H9 (cell line): ENCODE measurements at regions not wholly inside any gene's neighbourhood (a gene's known extent, or its start where the extent isn't known, plus 50 kb on each side); places are given as distances from the start of the nearest gene placed in this dataset.

Experiments used
- DNase-seq: peaks from one replicate; pipeline ENCODE4 v3.0.0-alpha.2; 2017
- H2AFZ ChIP-seq: one replicate; pipeline ENCODE4 v1.6.1; 2013; ENCODE audit warnings: mild to moderate bottlenecking, low read length, control low read depth, moderate library complexity
- H2AK5ac ChIP-seq: 2 replicates; pipeline ENCODE4 v1.6.1; 2013; ENCODE audit warnings: low read length, control low read depth, mixed read lengths; ENCODE audit not compliant: insufficient read length
- H2BK120ac ChIP-seq: one replicate; pipeline ENCODE4 v1.6.1; 2013; ENCODE audit warnings: low read depth, mild to moderate bottlenecking, low read length, control low read depth, inconsistent platforms; ENCODE audit not compliant: poor library complexity, severe bottlenecking
- H2BK12ac ChIP-seq: 2 replicates; pipeline ENCODE4 v1.6.1; 2013; ENCODE audit warnings: low read length, control low read depth, mixed read lengths, low read depth; ENCODE audit not compliant: insufficient read length
- H2BK15ac ChIP-seq: 2 replicates; pipeline ENCODE4 v1.6.1; 2013; ENCODE audit warnings: low read depth, low read length, control low read depth
- H2BK20ac ChIP-seq: one replicate; pipeline ENCODE4 v1.6.1; 2013; ENCODE audit warnings: low read depth, mild to moderate bottlenecking, low read length, control low read depth, inconsistent platforms; ENCODE audit not compliant: poor library complexity, severe bottlenecking
- H2BK5ac ChIP-seq: 2 replicates; pipeline ENCODE4 v1.6.1; 2013; ENCODE audit warnings: low read length, control low read depth, mixed read lengths; ENCODE audit not compliant: insufficient read length
- H3K14ac ChIP-seq: 2 replicates; pipeline ENCODE4 v1.6.1; 2013; ENCODE audit warnings: low read length, control low read depth; ENCODE audit not compliant: insufficient read depth
- H3K18ac ChIP-seq: 2 replicates; pipeline ENCODE4 v1.6.1; 2013; ENCODE audit warnings: low read depth, mild to moderate bottlenecking, mixed read lengths, low read length, control low read depth; ENCODE audit not compliant: insufficient read length
- H3K23ac ChIP-seq: 2 replicates; pipeline ENCODE4 v1.6.1; 2013; ENCODE audit warnings: low read length, control low read depth, mixed read lengths, low read depth; ENCODE audit not compliant: insufficient read length
- H3K23me2 ChIP-seq: 2 replicates; pipeline ENCODE4 v1.6.1; 2013; ENCODE audit warnings: low read depth, mild to moderate bottlenecking, mixed read lengths, low read length, control low read depth; ENCODE audit not compliant: insufficient read length, poor library complexity, severe bottlenecking
- H3K27ac ChIP-seq: 2 replicates; pipeline ENCODE4 v1.5.1; 2013; ENCODE audit warnings: low read length, control low read depth, mixed read lengths, low read depth; ENCODE audit not compliant: insufficient read length
- H3K27me3 ChIP-seq: 2 replicates; pipeline ENCODE4 v1.6.1; 2013; ENCODE audit warnings: low read length, control low read depth, inconsistent platforms; ENCODE audit not compliant: insufficient read depth
- H3K4ac ChIP-seq: 2 replicates; pipeline ENCODE4 v1.6.1; 2013; ENCODE audit warnings: low read depth, mild to moderate bottlenecking, control low read depth, inconsistent platforms, low read length, moderate library complexity
- H3K4me1 ChIP-seq: 2 replicates; pipeline ENCODE4 v1.6.1; 2013; ENCODE audit warnings: low read length, control low read depth, inconsistent platforms; ENCODE audit not compliant: insufficient read depth
- H3K4me2 ChIP-seq: 2 replicates; pipeline ENCODE4 v1.6.1; 2013; ENCODE audit warnings: low read length, control low read depth, mixed read lengths; ENCODE audit not compliant: insufficient read length, insufficient read depth
- H3K56ac ChIP-seq: 2 replicates; pipeline ENCODE4 v1.6.1; 2013; ENCODE audit warnings: low read depth, mild to moderate bottlenecking, mixed read lengths, low read length, control low read depth; ENCODE audit not compliant: insufficient read length
- H3K79me1 ChIP-seq: 2 replicates; pipeline ENCODE4 v1.6.1; 2013; ENCODE audit warnings: low read depth, mild to moderate bottlenecking, moderate library complexity, low read length, control low read depth, inconsistent platforms; ENCODE audit not compliant: insufficient read depth, poor library complexity, severe bottlenecking
- H3K79me2 ChIP-seq: 2 replicates; pipeline ENCODE4 v1.6.1; 2013; ENCODE audit warnings: low read length, control low read depth, inconsistent platforms; ENCODE audit not compliant: insufficient read depth
- H3K9ac ChIP-seq: 2 replicates; pipeline ENCODE4 v1.6.1; 2013; ENCODE audit warnings: low read length, control low read depth, mixed read lengths; ENCODE audit not compliant: insufficient read length; ENCODE audit errors: extremely low read depth
- H3K9me3 ChIP-seq: one replicate; pipeline ENCODE4 v1.6.1; 2013; ENCODE audit warnings: low read depth, low read length, inconsistent platforms; ENCODE audit not compliant: control insufficient read depth
- H3T11ph ChIP-seq: one replicate; pipeline ENCODE4 v1.6.1; 2013; ENCODE audit warnings: mild to moderate bottlenecking, low read length, control low read depth, inconsistent platforms
- H4K20me1 ChIP-seq: one replicate; pipeline ENCODE4 v1.6.1; 2013; ENCODE audit not compliant: control insufficient read depth, insufficient read length, insufficient read depth
- H4K5ac ChIP-seq: 2 replicates; pipeline ENCODE4 v1.6.1; 2013; ENCODE audit warnings: low read depth, mild to moderate bottlenecking, mixed read lengths, low read length, control low read depth; ENCODE audit not compliant: insufficient read length
- H4K8ac ChIP-seq: replicated peaks from 2 replicates; pipeline ENCODE4 v1.6.1; 2013; ENCODE audit warnings: low read length, control low read depth, mixed read lengths, low read depth; ENCODE audit not compliant: insufficient read length
- H4K91ac ChIP-seq: 2 replicates; pipeline ENCODE4 v1.6.1; 2013; ENCODE audit warnings: low read depth, mild to moderate bottlenecking, moderate library complexity, mixed read lengths, low read length, control low read depth; ENCODE audit not compliant: insufficient read length
- H3K27ac Mint-ChIP-seq, 3 experiments: 2 replicates in 2 of 3; 3 replicates in 1 of 3; pipeline ENCODE4 v1.8.0; 2020 to 2021; ENCODE audit warnings: mixed read lengths in 3 of 3, mild to moderate bottlenecking in 1 of 3, moderate library complexity in 1 of 3
- H3K27me3 Mint-ChIP-seq: 2 replicates; pipeline ENCODE4 v1.8.0; 2021; ENCODE audit warnings: low read depth, mild to moderate bottlenecking, moderate library complexity, mixed read lengths
- H3K36me3 Mint-ChIP-seq, 3 experiments: 2 replicates in 2 of 3; 3 replicates in 1 of 3; pipeline ENCODE4 v1.8.0; 2020 to 2021; ENCODE audit warnings: low read depth in 3 of 3, mixed read lengths in 3 of 3; ENCODE audit not compliant: insufficient read depth in 1 of 3
- H3K4me1 Mint-ChIP-seq, 2 experiments: 2 replicates each; pipeline ENCODE4 v1.8.0; 2020; ENCODE audit warnings: mixed read lengths in 2 of 2
- H3K4me3 Mint-ChIP-seq, 2 experiments: 2 replicates in 1 of 2; 3 replicates in 1 of 2; pipeline ENCODE4 v1.8.0; 2020 to 2021; ENCODE audit warnings: mild to moderate bottlenecking in 2 of 2, mixed read lengths in 2 of 2, moderate library complexity in 1 of 2
- H3K9me3 Mint-ChIP-seq, 2 experiments: 2 replicates in 1 of 2; 3 replicates in 1 of 2; pipeline ENCODE4 v1.8.0; 2020; ENCODE audit warnings: mild to moderate bottlenecking in 2 of 2, mixed read lengths in 2 of 2, moderate library complexity in 1 of 2
- WGBS: extraction: QIAGEN DNeasy Blood & Tissue Kit; methylation state at CpG from one replicate; pipeline ENCODE4 v1.1.7; 2013; ENCODE audit warnings: missing lambda C conversion rate, low lambda C conversion rate, mixed read lengths; ENCODE audit not compliant: insufficient read length; ENCODE audit errors: extremely low coverage; 5-methylcytosine and 5-hydroxymethylcytosine counted together
- TF ChIP-seq, protein P1 (sequence below): fragments of 200-600 bp; sonication (generic); conservative IDR thresholded peaks from 3 replicates; pipeline ENCODE4 v1.8.0; 2021; ENCODE audit warnings: antibody characterized with exemption, mild to moderate bottlenecking

DNA sequence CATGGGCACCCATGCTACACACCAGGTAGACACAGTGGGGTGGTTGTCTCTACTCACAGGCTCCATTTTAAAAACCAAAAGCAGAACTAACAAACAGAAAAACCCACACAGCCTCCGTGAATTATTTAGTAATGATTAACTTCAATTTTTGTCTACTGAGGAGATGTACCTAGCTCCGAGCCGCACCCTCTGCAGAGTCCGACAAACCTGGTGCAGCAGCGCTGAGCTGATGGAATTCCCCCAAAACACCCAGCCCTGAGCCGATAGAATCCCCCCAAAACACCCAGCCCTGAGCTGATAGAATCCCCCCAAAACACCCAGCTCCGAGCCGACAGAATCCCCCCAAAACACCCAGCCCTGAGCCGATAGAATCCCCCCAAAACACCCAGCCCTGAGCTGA is 927.0 kb downstream of the BRD1 start:
- Histone ChIP-seq H3K27ac (no peak overlapping the region), H2BK5ac (no peak overlapping the region), H3K18ac (no peak overlapping the region), H3K79me2 (no peaks in the 10 kb centered on the region), H3K23ac (no peak overlapping the region), H2AK5ac (no peak overlapping the region), H3K79me1 (no peaks in the 10 kb centered on the region), H2BK15ac (no peak overlapping the region), H3K4ac (no peak overlapping the region), H3K23me2 (peaks cover 5% of the 10 kb centered on the region), H2BK20ac (no peak overlapping the region), H4K91ac (no peak overlapping the region), H4K5ac (no peak overlapping the region), H3K4me1 (no peaks in the 10 kb centered on the region), H4K20me1 (no peaks in the 10 kb centered on the region), H3T11ph (no peak overlapping the region), H3K9ac (no peak overlapping the region), H2BK12ac (no peak overlapping the region), H3K56ac (no peak overlapping the region), H3K27me3 (no peaks in the 10 kb centered on the region), H2BK120ac (no peak overlapping the region), H2AFZ (no peak overlapping the region), H4K8ac (no peak overlapping the region), H3K9me3 (no peaks in the 10 kb centered on the region), H3K4me2 (no peak overlapping the region), H3K14ac (no peak overlapping the region)
- DNase-seq, result no peak
- no peaks in the 10 kb centered on the region for H3K4me1 Mint-ChIP-seq
- WGBS, result no CpG with 5 or more reads among the region's 9 CpGs
- H3K9me3 Mint-ChIP-seq, result no peaks in the 10 kb centered on the region
- peaks cover 4% of the 10 kb centered on the region for H3K27me3 Mint-ChIP-seq
- H3K27ac Mint-ChIP-seq, result no peak overlapping the region
- H3K4me3 Mint-ChIP-seq, result no peak overlapping the region
- TF ChIP-seq, protein P1, sequence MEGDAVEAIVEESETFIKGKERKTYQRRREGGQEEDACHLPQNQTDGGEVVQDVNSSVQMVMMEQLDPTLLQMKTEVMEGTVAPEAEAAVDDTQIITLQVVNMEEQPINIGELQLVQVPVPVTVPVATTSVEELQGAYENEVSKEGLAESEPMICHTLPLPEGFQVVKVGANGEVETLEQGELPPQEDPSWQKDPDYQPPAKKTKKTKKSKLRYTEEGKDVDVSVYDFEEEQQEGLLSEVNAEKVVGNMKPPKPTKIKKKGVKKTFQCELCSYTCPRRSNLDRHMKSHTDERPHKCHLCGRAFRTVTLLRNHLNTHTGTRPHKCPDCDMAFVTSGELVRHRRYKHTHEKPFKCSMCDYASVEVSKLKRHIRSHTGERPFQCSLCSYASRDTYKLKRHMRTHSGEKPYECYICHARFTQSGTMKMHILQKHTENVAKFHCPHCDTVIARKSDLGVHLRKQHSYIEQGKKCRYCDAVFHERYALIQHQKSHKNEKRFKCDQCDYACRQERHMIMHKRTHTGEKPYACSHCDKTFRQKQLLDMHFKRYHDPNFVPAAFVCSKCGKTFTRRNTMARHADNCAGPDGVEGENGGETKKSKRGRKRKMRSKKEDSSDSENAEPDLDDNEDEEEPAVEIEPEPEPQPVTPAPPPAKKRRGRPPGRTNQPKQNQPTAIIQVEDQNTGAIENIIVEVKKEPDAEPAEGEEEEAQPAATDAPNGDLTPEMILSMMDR, result no peak
- H3K36me3 Mint-ChIP-seq, result no peaks in the 10 kb centered on the region
